GM06990 (cell line): ENCODE measurements at regions not wholly inside any gene's neighbourhood (a gene's known extent, or its start where the extent isn't known, plus 50 kb on each side); places are given as distances from the start of the nearest gene placed in this dataset.
A peak's percentile ranks its signal among the peaks of the same experiment; 100 is the strongest.

Experiments used
- DNase-seq: peaks from one replicate; pipeline ENCODE4 v3.0.0-alpha.2; 2011; ENCODE audit not compliant: insufficient read length; ENCODE audit errors: extremely low read depth
- H3K27me3 ChIP-seq: replicated peaks from 2 replicates; pipeline ENCODE4 v1.6.0; 2011; ENCODE audit warnings: low read length; ENCODE audit not compliant: control insufficient read depth, insufficient read depth
- H3K36me3 ChIP-seq: 2 replicates; pipeline ENCODE4 v1.5.1; 2011; ENCODE audit warnings: low read length; ENCODE audit not compliant: control insufficient read depth, insufficient read depth
- H3K4me3 ChIP-seq: replicated peaks from 2 replicates; pipeline ENCODE4 v1.5.1; 2011; ENCODE audit warnings: low read depth, mild to moderate bottlenecking, control low read depth, low read length
- TF ChIP-seq, protein P1 (sequence below): IDR thresholded peaks from 2 replicates; pipeline ENCODE4 v1.5.1; 2011; ENCODE audit warnings: low read length, control low read depth, mild to moderate bottlenecking, inconsistent platforms; ENCODE audit not compliant: insufficient read depth, poor library complexity, severe bottlenecking

DNA sequence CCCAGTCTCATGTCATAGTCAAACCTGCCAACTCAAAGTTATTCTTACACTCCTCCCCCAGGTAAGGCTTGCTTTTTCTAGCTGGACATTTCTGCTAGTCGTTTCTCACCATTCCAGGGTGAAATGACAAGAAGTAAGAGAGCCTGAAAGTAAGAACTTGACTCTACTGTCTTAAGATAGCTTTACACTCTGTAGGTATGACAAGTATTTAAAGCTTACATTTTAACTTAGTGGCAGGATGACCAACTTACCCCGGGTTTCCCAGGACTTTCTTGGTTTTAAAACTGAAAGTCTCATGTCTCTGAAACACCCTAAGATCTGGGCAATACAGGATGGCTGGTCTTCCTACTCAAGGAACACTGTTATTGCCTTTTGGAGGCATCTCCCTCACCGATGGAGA is 67.5 kb upstream of the PIK3R1 start:
- TF ChIP-seq, protein P1, sequence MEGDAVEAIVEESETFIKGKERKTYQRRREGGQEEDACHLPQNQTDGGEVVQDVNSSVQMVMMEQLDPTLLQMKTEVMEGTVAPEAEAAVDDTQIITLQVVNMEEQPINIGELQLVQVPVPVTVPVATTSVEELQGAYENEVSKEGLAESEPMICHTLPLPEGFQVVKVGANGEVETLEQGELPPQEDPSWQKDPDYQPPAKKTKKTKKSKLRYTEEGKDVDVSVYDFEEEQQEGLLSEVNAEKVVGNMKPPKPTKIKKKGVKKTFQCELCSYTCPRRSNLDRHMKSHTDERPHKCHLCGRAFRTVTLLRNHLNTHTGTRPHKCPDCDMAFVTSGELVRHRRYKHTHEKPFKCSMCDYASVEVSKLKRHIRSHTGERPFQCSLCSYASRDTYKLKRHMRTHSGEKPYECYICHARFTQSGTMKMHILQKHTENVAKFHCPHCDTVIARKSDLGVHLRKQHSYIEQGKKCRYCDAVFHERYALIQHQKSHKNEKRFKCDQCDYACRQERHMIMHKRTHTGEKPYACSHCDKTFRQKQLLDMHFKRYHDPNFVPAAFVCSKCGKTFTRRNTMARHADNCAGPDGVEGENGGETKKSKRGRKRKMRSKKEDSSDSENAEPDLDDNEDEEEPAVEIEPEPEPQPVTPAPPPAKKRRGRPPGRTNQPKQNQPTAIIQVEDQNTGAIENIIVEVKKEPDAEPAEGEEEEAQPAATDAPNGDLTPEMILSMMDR: no peak
- H3K36me3 ChIP-seq: no peaks in the 10 kb centered on the region
- peak overlapping the region; percentile 21 for H3K4me3 ChIP-seq
- H3K27me3 ChIP-seq: no peaks in the 10 kb centered on the region
- no peak for DNase-seq

DNA sequence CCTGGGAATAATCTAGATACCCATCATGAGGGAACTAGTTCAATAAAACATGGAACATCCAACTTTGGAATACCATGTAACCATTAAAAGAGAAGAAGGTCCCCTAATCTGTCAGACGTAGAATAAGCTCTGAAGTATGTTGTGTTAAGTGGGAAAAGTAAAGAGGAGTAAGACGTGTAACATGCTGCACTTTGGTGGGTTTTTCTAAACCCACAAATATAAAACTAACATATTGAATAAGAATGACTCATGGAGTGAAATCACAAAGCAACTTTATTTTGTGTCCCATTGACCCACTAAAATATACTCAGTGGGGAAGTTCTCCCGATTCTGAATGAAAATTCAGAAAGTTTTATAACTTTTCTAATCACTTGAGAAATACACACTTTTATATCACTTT is 67.9 kb upstream of the PIK3R1 start:
- Histone ChIP-seq H3K4me3 (no peak overlapping the region), H3K27me3 (no peaks in the 10 kb centered on the region), H3K36me3 (no peaks in the 10 kb centered on the region)
- no peak for DNase-seq
- TF ChIP-seq, protein P1: no peak

- Histone ChIP-seq H3K36me3 (no peaks in the 10 kb centered on the region), H3K4me3 (no peak overlapping the region), H3K27me3 (no peaks in the 10 kb centered on the region)
- no peak for DNase-seq
- TF ChIP-seq, protein P1: no peak
These were observed 74.1 kb upstream of the PIK3R1 start for GRCh38 chr5:68141494-68141893.

DNA sequence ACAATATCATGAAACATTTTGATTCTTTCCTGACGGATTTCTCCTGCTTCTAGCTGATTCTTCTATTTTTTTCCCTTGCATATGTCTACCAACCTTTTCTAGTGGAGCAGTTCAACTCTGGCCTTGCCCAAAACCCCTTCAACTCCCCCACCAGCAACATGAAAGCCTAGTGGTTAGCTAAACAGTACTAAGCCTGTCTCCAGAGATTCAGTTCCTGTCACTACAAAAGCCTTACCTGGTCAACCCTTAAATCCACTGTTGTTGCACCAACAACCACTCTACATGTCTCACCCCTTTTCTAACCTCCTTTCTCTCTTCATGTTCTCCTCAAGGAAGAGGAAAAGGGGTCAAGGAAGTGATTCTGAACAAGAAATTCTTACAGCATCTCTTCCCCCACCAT is 74.8 kb upstream of the PIK3R1 start:
- H3K27me3 ChIP-seq: no peaks in the 10 kb centered on the region
- H3K4me3 ChIP-seq: no peak overlapping the region
- TF ChIP-seq, protein P1: no peak
- no peak for DNase-seq
- H3K36me3 ChIP-seq: no peaks in the 10 kb centered on the region

DNA sequence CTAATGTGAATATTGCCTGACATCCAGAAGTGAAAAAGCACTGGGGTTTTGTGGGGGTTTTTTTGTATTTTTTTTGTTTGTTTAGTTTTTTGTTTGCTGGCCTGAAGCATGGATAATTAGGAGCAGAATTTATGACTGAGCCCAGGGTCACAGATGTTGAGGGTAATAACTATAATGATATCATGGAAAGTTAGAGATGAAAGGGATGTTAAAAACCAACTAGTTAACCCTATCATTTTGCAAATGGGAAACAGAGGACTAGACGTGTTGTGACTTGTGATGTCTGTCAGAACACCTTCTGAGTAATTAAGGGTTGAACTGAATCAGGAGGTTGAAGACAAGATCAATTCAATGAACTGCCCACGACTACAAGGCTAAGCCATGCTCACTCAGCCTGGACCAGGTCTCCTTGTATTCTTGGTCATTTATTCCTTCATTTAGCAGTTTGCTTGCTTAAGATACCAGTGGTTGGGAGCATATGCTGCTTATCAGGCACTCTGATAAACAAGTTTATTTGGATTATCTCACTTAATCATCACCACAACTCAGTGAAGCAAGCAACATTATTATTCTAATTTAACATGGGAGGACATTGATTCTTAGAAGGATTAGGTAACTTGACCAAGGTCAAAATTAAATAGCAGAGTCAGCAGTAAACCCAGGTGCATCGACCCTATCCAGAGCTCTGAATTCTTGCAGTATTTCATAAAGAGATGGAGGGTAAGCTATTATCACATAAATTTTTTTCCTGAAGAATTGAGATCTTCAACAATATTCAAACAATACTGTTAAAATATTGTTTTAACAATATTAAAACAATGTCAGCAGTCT is 75.7 kb upstream of the PIK3R1 start:
- DNase-seq: no peak
- H3K4me3 ChIP-seq: no peak overlapping the region
- TF ChIP-seq, protein P1: no peak
- H3K27me3 ChIP-seq: no peaks in the 10 kb centered on the region
- H3K36me3 ChIP-seq: no peaks in the 10 kb centered on the region
